ENCODE measurements at regions not wholly inside any gene's neighbourhood (a gene's known extent, or its start where the extent isn't known, plus 50 kb on each side); places are given as distances from the start of the nearest gene placed in this dataset.

DNA sequence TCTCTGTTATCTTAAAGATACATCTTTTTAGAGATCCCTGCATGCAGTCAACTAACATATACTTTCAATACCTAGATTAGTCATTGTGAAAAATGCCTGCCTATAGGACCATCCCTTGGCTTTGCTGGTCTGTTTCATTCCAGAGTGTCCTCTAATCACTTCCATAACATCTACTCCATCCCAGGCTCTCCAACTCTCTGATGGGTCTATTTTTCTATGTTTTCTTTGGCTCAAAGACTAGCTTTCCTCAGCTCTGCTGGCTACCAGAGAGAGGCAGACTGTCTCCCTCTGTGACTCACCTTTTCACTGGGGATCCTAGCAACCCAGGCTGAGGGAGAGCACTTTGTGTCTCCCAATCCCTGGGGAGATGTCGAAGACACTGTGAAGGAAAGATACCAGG, 547.7 kb upstream of the MCTP2 start:
- H3K4me3 ChIP-seq (ENCODE audit: low read depth, low read length): no peak overlapping the region
- TF ChIP-seq, protein P1, sequence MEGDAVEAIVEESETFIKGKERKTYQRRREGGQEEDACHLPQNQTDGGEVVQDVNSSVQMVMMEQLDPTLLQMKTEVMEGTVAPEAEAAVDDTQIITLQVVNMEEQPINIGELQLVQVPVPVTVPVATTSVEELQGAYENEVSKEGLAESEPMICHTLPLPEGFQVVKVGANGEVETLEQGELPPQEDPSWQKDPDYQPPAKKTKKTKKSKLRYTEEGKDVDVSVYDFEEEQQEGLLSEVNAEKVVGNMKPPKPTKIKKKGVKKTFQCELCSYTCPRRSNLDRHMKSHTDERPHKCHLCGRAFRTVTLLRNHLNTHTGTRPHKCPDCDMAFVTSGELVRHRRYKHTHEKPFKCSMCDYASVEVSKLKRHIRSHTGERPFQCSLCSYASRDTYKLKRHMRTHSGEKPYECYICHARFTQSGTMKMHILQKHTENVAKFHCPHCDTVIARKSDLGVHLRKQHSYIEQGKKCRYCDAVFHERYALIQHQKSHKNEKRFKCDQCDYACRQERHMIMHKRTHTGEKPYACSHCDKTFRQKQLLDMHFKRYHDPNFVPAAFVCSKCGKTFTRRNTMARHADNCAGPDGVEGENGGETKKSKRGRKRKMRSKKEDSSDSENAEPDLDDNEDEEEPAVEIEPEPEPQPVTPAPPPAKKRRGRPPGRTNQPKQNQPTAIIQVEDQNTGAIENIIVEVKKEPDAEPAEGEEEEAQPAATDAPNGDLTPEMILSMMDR (conservative IDR thresholded peaks at IDR 0.05; ENCODE audit: low read depth, low read length): no peak
- DNase-seq (ENCODE audit: low read depth): no peak

- no peak for DNase-seq (ENCODE audit: low read depth)
- no peak overlapping the region for H3K4me3 ChIP-seq (ENCODE audit: low read depth, low read length)
- TF ChIP-seq, protein P1 (conservative IDR thresholded peaks at IDR 0.05; ENCODE audit: low read depth, low read length): no peak
Observed at GRCh38 chr15:93671387-93671943, 559.9 kb upstream of the MCTP2 start.

GRCh38 chr15:93670931-93671330, 560.4 kb upstream of the MCTP2 start:
- no peak overlapping the region for H3K4me3 ChIP-seq (ENCODE audit: low read depth, low read length)
- DNase-seq (ENCODE audit: low read depth): no peak
- TF ChIP-seq, protein P1 (conservative IDR thresholded peaks at IDR 0.05; ENCODE audit: low read depth, low read length): no peak

- no peak overlapping the region for H3K4me3 ChIP-seq (ENCODE audit: low read depth, low read length)
- DNase-seq (ENCODE audit: low read depth): no peak
- TF ChIP-seq, protein P1 (conservative IDR thresholded peaks at IDR 0.05; ENCODE audit: low read depth, low read length): no peak
Observed at GRCh38 chr15:93664213-93664956, 567.0 kb upstream of the MCTP2 start.

DNA sequence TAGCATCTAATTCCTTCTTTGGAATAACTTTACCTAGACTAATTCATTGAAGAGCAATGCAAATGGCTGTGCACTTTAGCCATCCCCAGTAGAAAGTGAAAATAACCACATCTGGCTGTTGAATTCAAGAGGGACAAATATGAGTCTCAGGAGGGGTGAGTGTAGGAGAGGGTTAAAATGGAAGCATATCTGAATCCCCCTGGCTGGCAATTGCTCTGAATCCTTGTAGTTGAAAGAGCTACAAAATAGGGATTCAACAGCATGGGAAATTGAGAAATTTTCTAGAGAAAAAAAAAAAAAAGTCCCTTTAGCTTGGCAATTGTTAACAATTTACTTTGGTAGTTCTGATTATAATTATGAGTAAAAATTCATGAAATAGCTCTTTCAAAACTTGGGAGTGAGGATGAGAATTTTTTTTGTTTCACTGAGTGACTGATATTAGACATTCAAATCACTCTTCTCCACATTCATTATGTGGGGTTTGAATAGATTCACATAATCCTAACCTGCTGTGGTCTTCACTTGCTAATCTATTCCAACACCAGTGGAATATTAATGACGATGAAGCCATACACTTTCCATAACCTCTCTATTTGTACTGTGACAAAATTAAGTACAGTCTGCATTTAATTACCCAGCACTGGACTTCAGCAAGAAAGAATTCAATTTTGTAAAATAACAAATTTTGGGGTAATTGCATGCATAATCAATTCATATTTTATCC, 569.0 kb upstream of the MCTP2 start:
- TF ChIP-seq, protein P1 (conservative IDR thresholded peaks at IDR 0.05; ENCODE audit: low read depth, low read length): no peak
- DNase-seq (ENCODE audit: low read depth): no peak
- no peak overlapping the region for H3K4me3 ChIP-seq (ENCODE audit: low read depth, low read length)

GRCh38 chr15:93658026-93658816, 569.2 kb upstream of the RGMA start:
- H3K4me3 ChIP-seq (ENCODE audit: low read depth, low read length): no peak overlapping the region
- TF ChIP-seq, protein P1 (conservative IDR thresholded peaks at IDR 0.05; ENCODE audit: low read depth, low read length): no peak
- no peak for DNase-seq (ENCODE audit: low read depth)

Measured in choroid plexus epithelial cell (primary cell).